ENCODE measurements at regions not wholly inside any gene's neighbourhood (a gene's known extent, or its start where the extent isn't known, plus 50 kb on each side); places are given as distances from the start of the nearest gene placed in this dataset.

- Histone ChIP-seq H2AK9ac (replicated peaks; ENCODE audit: low read depth, low read length, poor library complexity) (no peak overlapping the region), H2BK20ac (ENCODE audit: low read depth, low read length) (no peak overlapping the region), H3K23ac (ENCODE audit: low read depth, low read length) (no peak overlapping the region), H2BK120ac (ENCODE audit: low read depth, low read length) (no peak overlapping the region), H3K27me3 (ENCODE audit: control insufficient read depth, insufficient read depth, low read length) (no peaks in the 10 kb centered on the region), H2BK5ac (ENCODE audit: low read depth, low read length, poor library complexity, severe bottlenecking) (no peak overlapping the region), H4K5ac (ENCODE audit: low read depth, low read length) (no peak overlapping the region), H2AFZ (replicated peaks; ENCODE audit: low read length, poor library complexity) (no peak overlapping the region), H3K4me1 (ENCODE audit: control insufficient read depth, insufficient read depth, low read length) (no peaks in the 10 kb centered on the region), H3K18ac (ENCODE audit: low read depth, low read length) (no peak overlapping the region), H3K79me1 (ENCODE audit: low read depth in 1 of 2, low read length in 2 of 2) (no peaks in the 10 kb centered on the region), H3K9me3 (ENCODE audit: control insufficient read depth, insufficient read depth, low read length) (no peaks in the 10 kb centered on the region), H4K20me1 (ENCODE audit: insufficient read depth, low read length) (no peaks in the 10 kb centered on the region), H3K56ac (ENCODE audit: extremely low read depth, insufficient read depth, low read length) (no peak overlapping the region), H3K4me2 (ENCODE audit: low read depth, low read length) (no peak overlapping the region), H4K91ac (ENCODE audit: insufficient read depth, low read depth, low read length) (no peak overlapping the region), H2BK15ac (ENCODE audit: low read depth, low read length) (no peak overlapping the region), H4K8ac (ENCODE audit: low read depth in 2 of 2, low read length in 2 of 2) (no peak overlapping the region), H3K4ac (ENCODE audit: low read depth, low read length) (no peak overlapping the region), H2AK5ac (ENCODE audit: low read depth, low read length) (no peak overlapping the region), H3K14ac (replicated peaks; ENCODE audit: low read depth, low read length) (no peak overlapping the region), H3K36me3 (ENCODE audit: control insufficient read depth, insufficient read depth, low read length) (no peaks in the 10 kb centered on the region), H3K9ac (ENCODE audit: low read depth, low read length) (no peak overlapping the region), H3K9me1 (ENCODE audit: insufficient read depth, low read length) (no peaks in the 10 kb centered on the region), H3K4me3 (ENCODE audit: insufficient read depth, low read depth, low read length) (no peak overlapping the region), H3K27ac (ENCODE audit: insufficient read depth, low read length) (no peak overlapping the region)
- in situ Hi-C loops (cut with MboI; ENCODE audit: low sequenced_read_pairs): no loop called here
- WGBS, 2 experiments (ENCODE audit: extremely low coverage in 2 of 2, insufficient read length in 1 of 2): no CpG with 5 or more reads among the region's 5 CpGs
- intact Hi-C loops (cut with micrococcal nuclease): no loop called here
- dilution Hi-C loops (cut with HindIII; ENCODE audit: low sequenced_read_pairs, unreplicated experiment): no loop called here
- BruUV-seq (replicated peaks): no TSS peak
- POLR2A ChIA-PET (ENCODE audit: unreplicated experiment): no interaction called here
- ATAC-seq (ENCODE audit: low read depth) (no peak), DNase-seq (no peak)
- CTCF ChIA-PET: no interaction called here
- TF ChIP-seq MAFK (IDR thresholded peaks at IDR 0.05; ENCODE audit: low read depth, low read length): no peak
- no peak for TF ChIP-seq CEBPB (IDR thresholded peaks at IDR 0.05; ENCODE audit: low read depth, low read length)
- no peak for TF ChIP-seq CHD1 (IDR thresholded peaks at IDR 0.05; ENCODE audit: low read depth, low read length)
- no peak for TF ChIP-seq MXI1 (IDR thresholded peaks at IDR 0.05; ENCODE audit: borderline replicate concordance, low read depth, low read length)
These were observed 1223.7 kb upstream of the AGA start for GRCh38 chr4:178665916-178666315.

Data from IMR-90 (cell line).